Type B pancreatic cell (in vitro differentiated cells): ENCODE measurements at regions not wholly inside any gene's neighbourhood (a gene's known extent, or its start where the extent isn't known, plus 50 kb on each side); places are given as distances from the start of the nearest gene placed in this dataset.

Experiments used
- DNase-seq: peaks from one replicate; pipeline ENCODE4 v3.0.0; 2021; ENCODE audit warnings: mixed read lengths; ENCODE audit not compliant: unreplicated experiment; ENCODE audit errors: extremely low spot score
- H3K27ac Mint-ChIP-seq: 2 replicates; pipeline ENCODE4 v1.8.0; 2021; ENCODE audit warnings: mild to moderate bottlenecking, mixed read lengths
- H3K27me3 Mint-ChIP-seq: 2 replicates; pipeline ENCODE4 v1.8.0; 2021; ENCODE audit warnings: mixed read lengths
- H3K36me3 Mint-ChIP-seq: 2 replicates; pipeline ENCODE4 v1.8.0; 2021; ENCODE audit warnings: mixed read lengths
- H3K4me1 Mint-ChIP-seq: one replicate; pipeline ENCODE4 v1.8.0; 2021; ENCODE audit warnings: mixed read lengths; ENCODE audit not compliant: unreplicated experiment
- H3K4me3 Mint-ChIP-seq: 2 replicates; pipeline ENCODE4 v1.8.0; 2021; ENCODE audit warnings: mild to moderate bottlenecking, mixed read lengths
- H3K9me3 Mint-ChIP-seq: 2 replicates; pipeline ENCODE4 v1.8.0; 2021; ENCODE audit warnings: mixed read lengths
- TF ChIP-seq, protein P1 (sequence below): fragments of 200-600 bp; sonication (generic); conservative IDR thresholded peaks from 2 replicates; pipeline ENCODE4 v1.5.0; 2021; ENCODE audit warnings: antibody characterized with exemption, mild to moderate bottlenecking

DNA sequence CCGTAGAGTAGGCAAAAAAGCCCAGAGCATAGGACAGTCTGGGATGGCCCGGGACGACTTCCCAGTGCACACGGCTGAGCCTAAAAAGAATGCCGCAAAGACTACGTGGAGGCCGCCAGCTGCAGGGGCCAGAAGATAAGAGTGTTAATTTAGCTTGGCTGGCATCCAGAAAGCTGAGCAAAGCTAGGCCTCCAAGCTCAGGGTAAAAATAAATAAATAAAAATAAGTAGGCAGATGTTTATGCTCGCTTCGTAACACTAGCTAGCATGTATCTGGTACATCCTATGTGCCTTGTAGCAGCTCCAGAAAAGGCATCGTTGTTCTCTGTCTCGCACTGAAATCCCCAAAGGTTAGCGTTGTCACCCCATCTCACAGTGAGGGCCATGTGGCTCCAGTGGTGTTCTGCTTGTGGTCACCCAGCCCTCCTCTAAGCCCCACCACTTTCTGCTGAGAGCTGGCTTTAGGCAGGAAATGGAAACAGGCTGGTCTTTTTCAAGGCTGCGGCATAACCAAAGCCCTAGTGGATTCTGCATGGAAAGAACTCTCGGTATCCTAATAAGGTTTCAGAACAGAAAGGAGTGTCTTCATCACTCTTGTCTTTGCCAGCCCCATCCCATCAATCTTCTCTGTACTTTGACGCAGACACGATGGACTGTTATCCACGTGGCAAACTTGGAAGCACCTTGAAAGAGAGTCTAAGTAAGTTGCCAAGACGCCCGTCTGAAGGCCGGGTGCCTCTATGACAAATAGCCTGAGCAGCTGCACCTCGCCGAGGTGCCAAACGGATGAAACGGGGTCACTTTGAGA is 58.1 kb upstream of the MEF2A start:
- H3K27ac Mint-ChIP-seq, result no peak overlapping the region
- no peak for DNase-seq
- peaks cover 13% of the 10 kb centered on the region for H3K4me1 Mint-ChIP-seq

GRCh38 chr15:99508311-99508645 is 57.5 kb upstream of the MEF2A start:
- no peak for DNase-seq
- TF ChIP-seq, protein P1, sequence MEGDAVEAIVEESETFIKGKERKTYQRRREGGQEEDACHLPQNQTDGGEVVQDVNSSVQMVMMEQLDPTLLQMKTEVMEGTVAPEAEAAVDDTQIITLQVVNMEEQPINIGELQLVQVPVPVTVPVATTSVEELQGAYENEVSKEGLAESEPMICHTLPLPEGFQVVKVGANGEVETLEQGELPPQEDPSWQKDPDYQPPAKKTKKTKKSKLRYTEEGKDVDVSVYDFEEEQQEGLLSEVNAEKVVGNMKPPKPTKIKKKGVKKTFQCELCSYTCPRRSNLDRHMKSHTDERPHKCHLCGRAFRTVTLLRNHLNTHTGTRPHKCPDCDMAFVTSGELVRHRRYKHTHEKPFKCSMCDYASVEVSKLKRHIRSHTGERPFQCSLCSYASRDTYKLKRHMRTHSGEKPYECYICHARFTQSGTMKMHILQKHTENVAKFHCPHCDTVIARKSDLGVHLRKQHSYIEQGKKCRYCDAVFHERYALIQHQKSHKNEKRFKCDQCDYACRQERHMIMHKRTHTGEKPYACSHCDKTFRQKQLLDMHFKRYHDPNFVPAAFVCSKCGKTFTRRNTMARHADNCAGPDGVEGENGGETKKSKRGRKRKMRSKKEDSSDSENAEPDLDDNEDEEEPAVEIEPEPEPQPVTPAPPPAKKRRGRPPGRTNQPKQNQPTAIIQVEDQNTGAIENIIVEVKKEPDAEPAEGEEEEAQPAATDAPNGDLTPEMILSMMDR, result no peak
- Mint-ChIP-seq H3K36me3 (no peaks in the 10 kb centered on the region), H3K4me1 (peaks cover 13% of the 10 kb centered on the region), H3K9me3 (no peaks in the 10 kb centered on the region), H3K27ac (no peak overlapping the region), H3K27me3 (no peaks in the 10 kb centered on the region), H3K4me3 (no peak overlapping the region)

More for the DNA sequence above, 58.1 kb upstream of the MEF2A start:
- H3K27me3 Mint-ChIP-seq, result no peaks in the 10 kb centered on the region
- no peaks in the 10 kb centered on the region for H3K36me3 Mint-ChIP-seq
- no peak overlapping the region for H3K4me3 Mint-ChIP-seq
- no peaks in the 10 kb centered on the region for H3K9me3 Mint-ChIP-seq
- TF ChIP-seq, protein P1, result no peak

- no peak overlapping the region for H3K27ac Mint-ChIP-seq
- H3K4me1 Mint-ChIP-seq, result peaks cover 10% of the 10 kb centered on the region
- H3K4me3 Mint-ChIP-seq, result no peak overlapping the region
- DNase-seq, result no peak
- TF ChIP-seq, protein P1, result no peak
- no peaks in the 10 kb centered on the region for H3K9me3 Mint-ChIP-seq
- H3K27me3 Mint-ChIP-seq, result no peaks in the 10 kb centered on the region
- no peaks in the 10 kb centered on the region for H3K36me3 Mint-ChIP-seq
Observed at GRCh38 chr15:99508852-99509251, 56.9 kb upstream of the MEF2A start.

DNA sequence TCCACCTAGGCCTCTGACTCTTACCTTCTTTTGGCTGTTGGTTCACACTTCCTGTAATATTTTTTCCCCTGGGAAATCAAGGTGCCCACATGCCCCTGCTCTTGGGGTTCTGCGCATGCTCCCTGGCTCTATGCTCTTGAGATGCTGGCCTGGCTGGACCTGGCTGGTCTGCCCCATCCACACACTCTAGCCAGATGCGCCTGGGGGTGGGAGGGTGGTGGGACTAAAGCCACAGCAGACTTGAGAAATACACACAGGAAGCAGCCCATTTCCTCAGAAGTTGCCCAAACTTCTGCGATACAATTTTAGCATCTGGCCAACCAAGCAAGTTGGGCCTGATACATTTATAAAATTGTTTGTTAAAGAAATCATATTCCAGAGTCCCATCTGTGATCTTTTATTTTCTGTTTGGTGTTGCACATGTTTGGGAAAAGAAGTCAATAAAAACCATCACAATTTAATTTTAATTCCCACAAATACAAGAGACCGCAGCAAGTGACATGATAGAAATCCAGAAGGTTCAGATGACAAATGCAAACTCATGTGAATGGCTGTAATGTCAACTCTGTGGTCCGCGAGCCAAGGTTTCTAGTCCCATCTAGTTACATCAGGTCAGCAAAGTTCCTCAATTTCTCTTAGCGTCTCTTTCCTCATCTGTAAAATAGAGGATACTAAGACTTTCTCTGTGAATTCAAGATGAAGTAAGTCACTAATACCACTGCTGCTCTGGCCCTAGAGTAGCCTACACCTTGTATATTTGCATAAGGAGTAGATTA is 55.9 kb upstream of the MEF2A start:
- Mint-ChIP-seq H3K4me3 (no peak overlapping the region), H3K27me3 (no peaks in the 10 kb centered on the region), H3K36me3 (no peaks in the 10 kb centered on the region), H3K4me1 (peaks cover 10% of the 10 kb centered on the region), H3K9me3 (no peaks in the 10 kb centered on the region), H3K27ac (no peak overlapping the region)
- no peak for DNase-seq
- TF ChIP-seq, protein P1, result no peak

GRCh38 chr15:99511531-99511865 is 54.3 kb upstream of the MEF2A start:
- no peak overlapping the region for H3K27ac Mint-ChIP-seq
- peaks cover 10% of the 10 kb centered on the region for H3K4me1 Mint-ChIP-seq
- H3K9me3 Mint-ChIP-seq, result no peaks in the 10 kb centered on the region
- DNase-seq, result no peak
- TF ChIP-seq, protein P1, result no peak
- H3K27me3 Mint-ChIP-seq, result no peaks in the 10 kb centered on the region
- no peaks in the 10 kb centered on the region for H3K36me3 Mint-ChIP-seq
- no peak overlapping the region for H3K4me3 Mint-ChIP-seq
